DMS53 treated with DMSO at 0.1 percent for 48 hours (cell line): ENCODE measurements at regions not wholly inside any gene's neighbourhood (a gene's known extent, or its start where the extent isn't known, plus 50 kb on each side); places are given as distances from the start of the nearest gene placed in this dataset.
A peak's percentile ranks its signal among the peaks of the same experiment; 100 is the strongest.
"Not testable (repeated sequence)": the region's sequence is repeated elsewhere in the genome, so short reads cannot be mapped to it uniquely, and the experiment has no call there.

Source experiments
- DNase-seq: peaks from one replicate; lab custom pipeline; 2025; ENCODE audit not compliant: unreplicated experiment; lab: John Stamatoyannopoulos, UW

GRCh38 chr13:86569119-86569518 is 769.9 kb upstream of the SLITRK6 start:
- DNase-seq = no peak

GRCh38 chr13:86569974-86570373 is 770.8 kb upstream of the SLITRK6 start:
- DNase-seq = no peak

- DNase-seq = peak; percentile 6
Measured at GRCh38 chr13:86572115-86572514, 772.9 kb upstream of the SLITRK6 start.

GRCh38 chr13:86579662-86580061 is 780.4 kb upstream of the SLITRK6 start:
- DNase-seq = no peak

GRCh38 chr13:86581706-86582105 is 782.5 kb upstream of the SLITRK6 start:
- no peak for DNase-seq

GRCh38 chr13:86584301-86584700 is 785.1 kb upstream of the SLITRK6 start:
- DNase-seq = no peak

GRCh38 chr13:86585835-86586234 is 786.6 kb upstream of the SLITRK6 start:
- no peak for DNase-seq

GRCh38 chr13:86591862-86592261 is 792.6 kb upstream of the SLITRK6 start:
- no peak for DNase-seq

- no peak for DNase-seq
Measured at GRCh38 chr13:86601351-86601750, 802.1 kb upstream of the SLITRK6 start.

GRCh38 chr13:86606264-86606663 is 807.0 kb upstream of the SLITRK6 start:
- no peak for DNase-seq

GRCh38 chr13:86608701-86609100 is 809.5 kb upstream of the SLITRK6 start:
- no peak for DNase-seq

- no peak for DNase-seq
Measured at GRCh38 chr13:86633346-86633745, 834.1 kb upstream of the SLITRK6 start.

- DNase-seq = not testable (repeated sequence)
Measured at GRCh38 chr13:86651171-86651570, 852.0 kb upstream of the SLITRK6 start.

GRCh38 chr13:86653009-86653408 is 853.8 kb upstream of the SLITRK6 start:
- DNase-seq = no peak

GRCh38 chr13:86655561-86655960 is 856.3 kb upstream of the SLITRK6 start:
- no peak for DNase-seq

GRCh38 chr13:86660090-86660489 is 860.9 kb upstream of the SLITRK6 start:
- no peak for DNase-seq

GRCh38 chr13:86665842-86666241 is 866.6 kb upstream of the SLITRK6 start:
- DNase-seq = no peak

GRCh38 chr13:86673931-86674431 is 874.8 kb upstream of the SLITRK6 start:
- no peak for DNase-seq

GRCh38 chr13:86681223-86681622 is 882.0 kb upstream of the SLITRK6 start:
- DNase-seq = no peak

- no peak for DNase-seq
Measured at GRCh38 chr13:86684402-86684801, 885.2 kb upstream of the SLITRK6 start.

GRCh38 chr13:86689911-86690310 is 890.7 kb upstream of the SLITRK6 start:
- DNase-seq = no peak

- DNase-seq = no peak
Measured at GRCh38 chr13:86692291-86692690, 893.1 kb upstream of the SLITRK6 start.

GRCh38 chr13:86710013-86710412 is 910.8 kb upstream of the SLITRK6 start:
- no peak for DNase-seq

GRCh38 chr13:86710896-86711295 is 911.7 kb upstream of the SLITRK6 start:
- no peak for DNase-seq
